ENCODE measurements at regions not wholly inside any gene's neighbourhood (a gene's known extent, or its start where the extent isn't known, plus 50 kb on each side); places are given as distances from the start of the nearest gene placed in this dataset.

DNA sequence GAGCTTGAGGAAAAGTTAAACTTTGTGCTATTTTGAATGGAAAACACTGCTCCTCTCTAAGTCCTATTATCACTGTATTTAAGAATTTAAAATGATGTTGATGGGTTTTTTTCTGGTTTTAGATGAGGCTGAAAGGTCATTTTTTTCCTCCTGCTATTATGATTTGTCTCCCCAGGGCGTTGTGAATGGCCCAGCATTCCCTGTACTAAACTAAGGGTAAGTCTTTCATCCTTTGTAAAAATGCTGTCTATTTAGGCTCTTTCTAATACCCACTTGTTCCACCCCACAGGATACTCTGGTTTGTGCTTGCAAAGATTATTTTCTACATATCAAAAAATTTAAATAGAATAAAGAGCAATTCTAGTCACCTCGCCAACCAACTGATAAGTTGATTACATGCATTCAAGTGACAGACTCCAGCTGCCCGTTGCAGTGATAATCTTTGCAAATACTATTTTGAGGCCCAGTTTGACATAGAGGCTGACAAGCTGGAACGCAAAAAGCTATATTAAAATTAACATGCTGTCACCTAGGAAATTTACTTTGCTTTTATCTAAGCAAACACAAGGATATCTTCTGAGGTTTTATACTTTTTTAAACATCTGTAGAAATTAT, 222.3 kb upstream of the TMEM229A start:
- TF ChIP-seq EZH2 (optimal IDR thresholded peaks at IDR 0.05; ENCODE audit: low read depth, low read length) (no peak), EZH2phosphoT487 (IDR thresholded peaks at IDR 0.05; ENCODE audit: low read length) (no peak)
- TF ChIP-seq, protein P1, sequence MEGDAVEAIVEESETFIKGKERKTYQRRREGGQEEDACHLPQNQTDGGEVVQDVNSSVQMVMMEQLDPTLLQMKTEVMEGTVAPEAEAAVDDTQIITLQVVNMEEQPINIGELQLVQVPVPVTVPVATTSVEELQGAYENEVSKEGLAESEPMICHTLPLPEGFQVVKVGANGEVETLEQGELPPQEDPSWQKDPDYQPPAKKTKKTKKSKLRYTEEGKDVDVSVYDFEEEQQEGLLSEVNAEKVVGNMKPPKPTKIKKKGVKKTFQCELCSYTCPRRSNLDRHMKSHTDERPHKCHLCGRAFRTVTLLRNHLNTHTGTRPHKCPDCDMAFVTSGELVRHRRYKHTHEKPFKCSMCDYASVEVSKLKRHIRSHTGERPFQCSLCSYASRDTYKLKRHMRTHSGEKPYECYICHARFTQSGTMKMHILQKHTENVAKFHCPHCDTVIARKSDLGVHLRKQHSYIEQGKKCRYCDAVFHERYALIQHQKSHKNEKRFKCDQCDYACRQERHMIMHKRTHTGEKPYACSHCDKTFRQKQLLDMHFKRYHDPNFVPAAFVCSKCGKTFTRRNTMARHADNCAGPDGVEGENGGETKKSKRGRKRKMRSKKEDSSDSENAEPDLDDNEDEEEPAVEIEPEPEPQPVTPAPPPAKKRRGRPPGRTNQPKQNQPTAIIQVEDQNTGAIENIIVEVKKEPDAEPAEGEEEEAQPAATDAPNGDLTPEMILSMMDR (IDR thresholded peaks at IDR 0.05; ENCODE audit: low read length), result no peak
- Histone ChIP-seq H2AFZ (ENCODE audit: low read length) (no peak overlapping the region), H3K9ac (ENCODE audit: low read length) (no peak overlapping the region), H3F3A (ENCODE audit: insufficient read depth, low read length) (no peaks in the 10 kb centered on the region), H3K27me3 (replicated peaks; ENCODE audit: insufficient read depth, low read length) (no peaks in the 10 kb centered on the region), H4K20me1 (ENCODE audit: insufficient read depth, low read length) (no peaks in the 10 kb centered on the region), H3K79me2 (ENCODE audit: low read length) (no peaks in the 10 kb centered on the region), H3K4me1 (ENCODE audit: low read length) (peaks cover 19% of the 10 kb centered on the region; the same call in 1 of the 2 replicates), H3K9me2 (replicated peaks; ENCODE audit: insufficient read depth, low read length) (no peaks in the 10 kb centered on the region), H3K4me3 (ENCODE audit: low read length) (no peak overlapping the region), H3K27ac (ENCODE audit: low read length) (no peak overlapping the region), H3K36me3 (replicated peaks; ENCODE audit: insufficient read depth, low read length) (no peaks in the 10 kb centered on the region), H3K4me2 (ENCODE audit: low read depth, low read length) (no peak overlapping the region), H3K9me3 (replicated peaks; ENCODE audit: insufficient read depth, low read length) (no peaks in the 10 kb centered on the region)
- DNase-seq, result no peak

DNA sequence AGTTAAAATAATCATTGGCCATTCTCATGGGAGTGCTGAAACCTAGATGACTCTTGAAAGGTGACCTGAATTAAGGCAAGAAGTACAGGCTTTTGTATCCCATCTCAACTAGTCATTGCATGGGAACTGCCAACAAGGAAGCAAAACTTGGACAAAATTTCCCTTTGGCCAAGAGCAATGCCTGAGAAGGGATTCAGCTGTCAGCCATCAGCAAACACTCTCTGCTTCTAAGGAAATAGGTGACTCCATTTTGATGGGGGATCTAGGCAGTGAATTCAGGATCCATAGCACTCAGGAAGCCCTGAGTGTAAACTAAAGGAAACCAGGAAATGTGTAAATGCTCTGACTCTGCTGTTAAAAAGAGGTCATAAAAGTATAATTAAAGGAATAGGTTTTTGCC, 221.5 kb upstream of the TMEM229A start:
- H3K79me2 ChIP-seq (ENCODE audit: low read length), result no peaks in the 10 kb centered on the region
- no peaks in the 10 kb centered on the region for H3K27me3 ChIP-seq (replicated peaks; ENCODE audit: insufficient read depth, low read length)
- no peaks in the 10 kb centered on the region for H3K9me2 ChIP-seq (replicated peaks; ENCODE audit: insufficient read depth, low read length)
- TF ChIP-seq EZH2 (optimal IDR thresholded peaks at IDR 0.05; ENCODE audit: low read depth, low read length) (no peak), EZH2phosphoT487 (IDR thresholded peaks at IDR 0.05; ENCODE audit: low read length) (no peak)
- TF ChIP-seq, protein P1 (IDR thresholded peaks at IDR 0.05; ENCODE audit: low read length), result no peak
- no peak overlapping the region for H3K4me2 ChIP-seq (ENCODE audit: low read depth, low read length)
- no peak overlapping the region for H3K27ac ChIP-seq (ENCODE audit: low read length)
- peaks cover 19% of the 10 kb centered on the region; the same call in 1 of the 2 replicates for H3K4me1 ChIP-seq (ENCODE audit: low read length)
- no peaks in the 10 kb centered on the region for H3F3A ChIP-seq (ENCODE audit: insufficient read depth, low read length)
- no peaks in the 10 kb centered on the region for H4K20me1 ChIP-seq (ENCODE audit: insufficient read depth, low read length)
- H3K9me3 ChIP-seq (replicated peaks; ENCODE audit: insufficient read depth, low read length), result no peaks in the 10 kb centered on the region
- H2AFZ ChIP-seq (ENCODE audit: low read length), result no peak overlapping the region
- H3K36me3 ChIP-seq (replicated peaks; ENCODE audit: insufficient read depth, low read length), result no peaks in the 10 kb centered on the region
- H3K9ac ChIP-seq (ENCODE audit: low read length), result no peak overlapping the region
- H3K4me3 ChIP-seq (ENCODE audit: low read length), result no peak overlapping the region
- DNase-seq, result no peak

DNA sequence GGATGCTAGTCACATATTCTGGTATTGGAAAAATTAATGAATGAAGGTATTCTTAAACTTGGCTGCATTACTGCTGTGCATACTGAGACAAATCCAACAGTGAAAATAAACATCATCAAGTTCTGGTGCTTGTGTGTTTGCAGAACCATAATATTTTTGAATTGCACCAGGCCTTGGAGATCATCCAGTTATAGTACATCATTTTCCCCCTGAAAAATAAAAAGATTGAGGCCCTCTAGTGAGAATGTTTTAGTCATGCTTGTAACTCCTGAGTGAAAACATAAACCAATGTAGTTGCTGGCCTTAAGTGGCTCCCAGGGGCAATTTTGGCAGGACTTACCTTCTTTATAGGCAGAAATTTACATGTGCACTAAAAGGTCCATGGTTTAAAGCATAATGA, 218.8 kb upstream of the TMEM229A start:
- Histone ChIP-seq H2AFZ (ENCODE audit: low read length) (no peak overlapping the region), H3K9me2 (replicated peaks; ENCODE audit: insufficient read depth, low read length) (no peaks in the 10 kb centered on the region), H4K20me1 (ENCODE audit: insufficient read depth, low read length) (no peaks in the 10 kb centered on the region), H3F3A (ENCODE audit: insufficient read depth, low read length) (no peaks in the 10 kb centered on the region), H3K4me2 (ENCODE audit: low read depth, low read length) (no peak overlapping the region), H3K27ac (ENCODE audit: low read length) (no peak overlapping the region), H3K9me3 (replicated peaks; ENCODE audit: insufficient read depth, low read length) (no peaks in the 10 kb centered on the region), H3K36me3 (replicated peaks; ENCODE audit: insufficient read depth, low read length) (no peaks in the 10 kb centered on the region), H3K27me3 (replicated peaks; ENCODE audit: insufficient read depth, low read length) (no peaks in the 10 kb centered on the region), H3K4me3 (ENCODE audit: low read length) (no peak overlapping the region), H3K4me1 (ENCODE audit: low read length) (0 out of 2 replicates have a peak, but pooled peaks cover 7% of the 10 kb centered on the region), H3K79me2 (ENCODE audit: low read length) (no peaks in the 10 kb centered on the region), H3K9ac (ENCODE audit: low read length) (no peak overlapping the region)
- TF ChIP-seq, protein P1 (IDR thresholded peaks at IDR 0.05; ENCODE audit: low read length), result no peak
- TF ChIP-seq EZH2phosphoT487 (IDR thresholded peaks at IDR 0.05; ENCODE audit: low read length) (no peak), EZH2 (optimal IDR thresholded peaks at IDR 0.05; ENCODE audit: low read depth, low read length) (no peak)
- no peak for DNase-seq

Measured in MM.1S (cell line).